HUDEP-2 (cell line): ENCODE measurements at regions not wholly inside any gene's neighbourhood (a gene's known extent, or its start where the extent isn't known, plus 50 kb on each side); places are given as distances from the start of the nearest gene placed in this dataset.
A peak's percentile ranks its signal among the peaks of the same experiment; 100 is the strongest.
"Not testable (repeated sequence)": the region's sequence is repeated elsewhere in the genome, so short reads cannot be mapped to it uniquely, and the experiment has no call there.

Experiments used
- DNase-seq, 76 experiments: peaks; one replicate each; lab custom pipeline; 2025; ENCODE audit not compliant: unreplicated experiment in 76 of 76; lab: John Stamatoyannopoulos, UW

- DNase-seq = no peak
Measured at GRCh38 chr1:178606839-178607238, 93.9 kb downstream of the TEX35 start.

GRCh38 chr1:178607718-178608408, 95.0 kb downstream of the TEX35 start:
- no peak for DNase-seq

- DNase-seq = no peak
Measured at GRCh38 chr1:178609015-178609414, 96.1 kb downstream of the TEX35 start.

GRCh38 chr1:178610690-178611410, 97.9 kb downstream of the TEX35 start:
- not testable (repeated sequence) for DNase-seq

GRCh38 chr1:178612261-178612660, 99.4 kb downstream of the TEX35 start:
- DNase-seq = no peak

- DNase-seq = no peak
Measured at GRCh38 chr1:178613271-178613945, 100.5 kb downstream of the TEX35 start.

GRCh38 chr1:178614286-178614685, 101.4 kb downstream of the TEX35 start:
- DNase-seq = no peak

GRCh38 chr1:178619042-178619927, 105.8 kb upstream of the RALGPS2 start:
- peak in 2 of 76 experiments; percentile 4 to 23 for DNase-seq

GRCh38 chr1:178620584-178621475, 104.2 kb upstream of the RALGPS2 start:
- no peak for DNase-seq

GRCh38 chr1:178621822-178622221, 103.2 kb upstream of the RALGPS2 start:
- DNase-seq = no peak

- no peak for DNase-seq
Measured at GRCh38 chr1:178625695-178626094, 99.3 kb upstream of the RALGPS2 start.

GRCh38 chr1:178627037-178627436, 98.0 kb upstream of the RALGPS2 start:
- DNase-seq = no peak

GRCh38 chr1:178628637-178629251, 96.3 kb upstream of the RALGPS2 start:
- no peak for DNase-seq

GRCh38 chr1:178629252-178630154, 95.5 kb upstream of the RALGPS2 start:
- DNase-seq = no peak

GRCh38 chr1:178630417-178630816, 94.6 kb upstream of the RALGPS2 start:
- no peak for DNase-seq

- DNase-seq = no peak
Measured at GRCh38 chr1:178632653-178633052, 92.4 kb upstream of the RALGPS2 start.

GRCh38 chr1:178633056-178633455, 92.0 kb upstream of the RALGPS2 start:
- DNase-seq = no peak

GRCh38 chr1:178634445-178634844, 90.6 kb upstream of the RALGPS2 start:
- DNase-seq = no peak
